Kidney (tissue), 13 donors: ENCODE measurements at regions not wholly inside any gene's neighbourhood (a gene's known extent, or its start where the extent isn't known, plus 50 kb on each side); places are given as distances from the start of the nearest gene placed in this dataset.

ENCODE experiments used
- DNase-seq, 5 donors: peaks; one replicate each; pipeline ENCODE4 v3.0.0-alpha.2; 2013 to 2020
- FAIRE-seq: peaks from 2 replicates; lab custom pipeline; 2012; peaks lifted over from hg19 to GRCh38; lab: Jason Lieb, UNC
- H3K27ac ChIP-seq, 2 donors: one replicate each; pipeline ENCODE4 v1.7.0; 2013; ENCODE audit warnings: low read depth in 2 of 2, low read length in 2 of 2, inconsistent platforms in 1 of 2
- H3K27me3 ChIP-seq: one replicate; pipeline ENCODE4 v1.7.1; 2013; ENCODE audit warnings: low read length, inconsistent platforms; ENCODE audit not compliant: control insufficient read depth, insufficient read depth
- H3K36me3 ChIP-seq, 3 donors: one replicate each; pipeline versions ENCODE4 v1.7.0 to v1.7.1; 2013; ENCODE audit warnings: low read length in 3 of 3, control low read depth in 1 of 3, inconsistent platforms in 1 of 3; ENCODE audit not compliant: insufficient read depth in 3 of 3, control insufficient read depth in 2 of 3
- H3K4me1 ChIP-seq, 3 donors: one replicate each; pipeline versions ENCODE4 v1.7.0 to v1.7.1; 2013; ENCODE audit warnings: low read length in 3 of 3, inconsistent platforms in 1 of 3, low read depth in 1 of 3; ENCODE audit not compliant: control insufficient read depth in 2 of 3, insufficient read depth in 2 of 3
- H3K4me3 ChIP-seq, 3 donors: one replicate each; pipeline versions ENCODE4 v1.7.0 to v1.8.1; 2013; ENCODE audit warnings: low read length in 3 of 3, control low read depth in 1 of 3, inconsistent platforms in 1 of 3
- H3K9ac ChIP-seq, 3 donors: one replicate each; pipeline versions ENCODE4 v1.7.0 to v1.7.1; 2013; ENCODE audit warnings: low read length in 3 of 3, control low read depth in 1 of 3, inconsistent platforms in 1 of 3
- H3K9me3 ChIP-seq, 3 donors: one replicate each; pipeline versions ENCODE4 v1.7.0 to v1.7.1; 2013; ENCODE audit warnings: low read length in 3 of 3, control low read depth in 1 of 3, inconsistent platforms in 1 of 3; ENCODE audit not compliant: control insufficient read depth in 2 of 3, insufficient read depth in 1 of 3
- CTCF ChIP-seq: IDR thresholded peaks from 3 replicates; pipeline ENCODE4 v1.5.1; 2012; ENCODE audit warnings: mild to moderate bottlenecking, moderate library complexity, borderline replicate concordance; ENCODE audit not compliant: insufficient read depth; ENCODE audit errors: extremely low read depth
- intact Hi-C: fragments of 100-400 bp; cut with DNase I; formaldehyde crosslinking; loops from one replicate; pipeline ENCODE4 v1.11.1; 2022
- donor health status: control.
- donor health status: control.
- donor health status: control.
- donor health status: control.
- donor health status: control.
- donor health status: DM: yes; HTN: yes; CAD: no.
- donor health status: Normal renal cell carcinoma (clear cell type).

GRCh38 chr2:16394072-16394985 lies 271.3 kb downstream of the CYRIA start:
- no peaks in the 10 kb centered on the region for H3K27me3 ChIP-seq
- H3K4me3 ChIP-seq = no peak overlapping the region
- peaks cover 0 to 2% (median 0%) of the 10 kb centered on the region in 3 donors for H3K4me1 ChIP-seq
- H3K9me3 ChIP-seq = peaks cover 0 to 2% (median 0%) of the 10 kb centered on the region in 3 donors
- no peaks in the 10 kb centered on the region for H3K36me3 ChIP-seq
- no peak overlapping the region for H3K27ac ChIP-seq
- H3K9ac ChIP-seq = no peak overlapping the region
- peak in 4 of 5 donors; percentile 67 to 82 (median 74) for DNase-seq
- FAIRE-seq = no peak
- TF ChIP-seq CTCF = no peak
- intact Hi-C loops = no loop called here

- no peaks in the 10 kb centered on the region for H3K27me3 ChIP-seq
- FAIRE-seq (no peak), DNase-seq (no peak)
- no peak overlapping the region for H3K4me3 ChIP-seq
- no peaks in the 10 kb centered on the region for H3K36me3 ChIP-seq
- H3K9ac ChIP-seq = no peak overlapping the region
- intact Hi-C loops = no loop called here
- peaks cover 0 to 2% (median 0%) of the 10 kb centered on the region in 3 donors for H3K9me3 ChIP-seq
- no peak overlapping the region for H3K27ac ChIP-seq
- no peak for TF ChIP-seq CTCF
- H3K4me1 ChIP-seq = peaks cover 0 to 2% (median 0%) of the 10 kb centered on the region in 3 donors
Measured at GRCh38 chr2:16393500-16394071, 272.0 kb downstream of the CYRIA start.

- FAIRE-seq = no peak
- H3K4me1 ChIP-seq = peaks cover 0 to 2% (median 0%) of the 10 kb centered on the region in 3 donors
- no peak for DNase-seq
- H3K27ac ChIP-seq = no peak overlapping the region
- no peak for TF ChIP-seq CTCF
- intact Hi-C loops = no loop called here
- H3K4me3 ChIP-seq = no peak overlapping the region
- no peaks in the 10 kb centered on the region for H3K36me3 ChIP-seq
- H3K27me3 ChIP-seq = no peaks in the 10 kb centered on the region
- no peak overlapping the region for H3K9ac ChIP-seq
- H3K9me3 ChIP-seq = peaks cover 0 to 2% (median 0%) of the 10 kb centered on the region in 3 donors
Measured at GRCh38 chr2:16392647-16393499, 272.8 kb downstream of the CYRIA start.
